SK-N-SH (cell line): ENCODE measurements at regions not wholly inside any gene's neighbourhood (a gene's known extent, or its start where the extent isn't known, plus 50 kb on each side); places are given as distances from the start of the nearest gene placed in this dataset.

Experiments used
- CTCF ChIA-PET: fragments of 300-600, 350-600 bp; formaldehyde crosslinking; extraction: SDS; loops from one replicate; lab custom pipeline; 2021; lab: Yijun Ruan, JAX
- POLR2A ChIA-PET: fragments of 350-600 bp; sonication (Branson Sonifier 250); formaldehyde crosslinking; extraction: SDS; loops from one replicate; lab custom pipeline; 2020; ENCODE audit warnings: antibody characterized with exemption, inconsistent platforms; lab: Yijun Ruan, JAX
- DNase-seq: peaks from one replicate; pipeline ENCODE4 v3.0.0; 2012
- H2AFZ ChIP-seq: fragments of 200-600 bp; sonication (generic); 2 replicates; pipeline ENCODE4 v1.8.1; 2016; ENCODE audit warnings: antibody characterized with exemption, mild to moderate bottlenecking, low read depth
- H3F3A ChIP-seq: fragments of 200-600 bp; sonication (generic); replicated peaks from 2 replicates; pipeline ENCODE3; 2016; ENCODE audit warnings: antibody characterized with exemption, mild to moderate bottlenecking; ENCODE audit not compliant: insufficient read depth
- H3K27ac ChIP-seq, 2 experiments: fragments of 200-500 bp in 1 of 2; fragments of 200-600 bp in 1 of 2; sonication (Bioruptor generic) in 1 of 2; sonication (generic), shearing (Covaris generic) in 1 of 2; 2 replicates each; pipeline versions ENCODE4 v1.5.1 to v1.6.1; 2014 to 2016; ENCODE audit warnings: low read depth in 2 of 2, inconsistent platforms in 1 of 2, low read length in 1 of 2, mild to moderate bottlenecking in 1 of 2, mixed read lengths in 1 of 2
- H3K27me3 ChIP-seq: fragments of 200-600 bp; sonication (generic), shearing (Covaris generic); 2 replicates; pipeline ENCODE4 v1.6.1; 2016; ENCODE audit warnings: mixed run types; ENCODE audit not compliant: insufficient read depth
- H3K36me3 ChIP-seq, 2 experiments: fragments of 200-500 bp in 1 of 2; fragments of 200-600 bp in 1 of 2; sonication (Bioruptor generic) in 1 of 2; sonication (generic) in 1 of 2; replicated peaks in 1 of 2; 2 replicates each; pipeline versions ENCODE3 to v1.5.1; 2014 to 2016; ENCODE audit warnings: low read length in 1 of 2, mild to moderate bottlenecking in 1 of 2; ENCODE audit not compliant: insufficient read depth in 2 of 2, control insufficient read depth in 1 of 2
- H3K4me1 ChIP-seq, 2 experiments: fragments of 200-500 bp in 1 of 2; fragments of 200-600 bp in 1 of 2; sonication (Bioruptor generic) in 1 of 2; sonication (generic), shearing (Covaris generic) in 1 of 2; 2 replicates each; pipeline versions ENCODE4 v1.5.1 to v1.6.1; 2014 to 2016; ENCODE audit warnings: low read depth in 1 of 2, low read length in 1 of 2, mixed run types in 1 of 2; ENCODE audit not compliant: insufficient read depth in 2 of 2, control insufficient read depth in 1 of 2
- H3K4me2 ChIP-seq: fragments of 200-600 bp; sonication (generic), shearing (Covaris generic); 2 replicates; pipeline ENCODE4 v1.6.1; 2017; ENCODE audit warnings: mixed run types
- H3K4me3 ChIP-seq, 2 experiments: fragments of 200-500 bp in 1 of 2; fragments of 200-600 bp in 1 of 2; sonication (Bioruptor generic) in 1 of 2; sonication (generic), shearing (Covaris generic) in 1 of 2; 2 replicates each; pipeline versions ENCODE4 v1.5.1 to v1.8.1; 2014 to 2016; ENCODE audit warnings: low read depth in 2 of 2, inconsistent platforms in 1 of 2, low read length in 1 of 2, mild to moderate bottlenecking in 1 of 2, mixed read lengths in 1 of 2, moderate library complexity in 1 of 2
- H3K79me2 ChIP-seq: fragments of 200-600 bp; sonication (generic); 2 replicates; pipeline ENCODE4 v1.8.1; 2017; ENCODE audit warnings: mild to moderate bottlenecking; ENCODE audit not compliant: insufficient read depth
- H3K9ac ChIP-seq: fragments of 200-600 bp; sonication (generic); 2 replicates; pipeline ENCODE4 v1.6.1; 2017; ENCODE audit warnings: mixed run types
- H3K9me2 ChIP-seq: fragments of 200-600 bp; sonication (generic); 2 replicates; pipeline ENCODE4 v1.6.1; 2017; ENCODE audit warnings: mixed run types
- H3K9me3 ChIP-seq: fragments of 200-600 bp; sonication (generic); 2 replicates; pipeline ENCODE4 v1.6.1; 2017; ENCODE audit warnings: mixed run types, mild to moderate bottlenecking, moderate library complexity
- H4K20me1 ChIP-seq: fragments of 200-600 bp; sonication (generic); 2 replicates; pipeline ENCODE4 v1.6.1; 2017; ENCODE audit warnings: mild to moderate bottlenecking, mixed run types; ENCODE audit not compliant: insufficient read depth
- CHD2 ChIP-seq: fragments of 150-350 bp; IDR thresholded peaks from 2 replicates; pipeline ENCODE4 v1.6.1; 2018; ENCODE audit warnings: low read length; ENCODE audit not compliant: partially characterized antibody
- ELF1 ChIP-seq: IDR thresholded peaks from 2 replicates; pipeline ENCODE4 v1.4.0; 2012
- EP300 ChIP-seq, 2 experiments: IDR thresholded peaks; 2 replicates each; pipeline versions ENCODE4 v1.4.0 to v1.6.1; 2012; ENCODE audit warnings: borderline replicate concordance in 1 of 2, low read depth in 1 of 2, low read length in 1 of 2
- EZH2phosphoT487 ChIP-seq: fragments of 200-600 bp; sonication (generic); IDR thresholded peaks from 2 replicates; pipeline ENCODE4 v1.6.1; 2017; ENCODE audit warnings: low read depth, mixed run types, mild to moderate bottlenecking, antibody characterized with exemption, moderate library complexity, borderline replicate concordance
- FOXJ3 ChIP-seq: sonication (generic); formaldehyde crosslinking; IDR thresholded peaks from 2 replicates; pipeline ENCODE4 v1.5.1; 2020; ENCODE audit warnings: mild to moderate bottlenecking, missing genetic modification reagents
- NFIC ChIP-seq: IDR thresholded peaks from 2 replicates; pipeline ENCODE4 v1.4.0; 2012; ENCODE audit warnings: borderline replicate concordance
- NRF1 ChIP-seq: IDR thresholded peaks from 2 replicates; pipeline ENCODE4 v1.6.1; 2012; ENCODE audit warnings: low read depth, mild to moderate bottlenecking, low read length
- POLR2AphosphoS5 ChIP-seq: IDR thresholded peaks from 2 replicates; pipeline ENCODE4 v1.6.1; 2012; ENCODE audit warnings: low read depth, low read length
- RAD21 ChIP-seq: IDR thresholded peaks from 2 replicates; pipeline ENCODE4 v1.6.1; 2012; ENCODE audit warnings: mild to moderate bottlenecking, low read length
- RCOR1 ChIP-seq: fragments of 150-350 bp; IDR thresholded peaks from 2 replicates; pipeline ENCODE4 v1.6.1; 2017; ENCODE audit warnings: antibody characterized with exemption, low read length
- RFX5 ChIP-seq: IDR thresholded peaks from 2 replicates; pipeline ENCODE4 v1.6.1; 2012; ENCODE audit warnings: mild to moderate bottlenecking, improper control_type of control experiment, low read length
- RXRA ChIP-seq: IDR thresholded peaks from 2 replicates; pipeline ENCODE4 v1.4.0; 2012; ENCODE audit warnings: low read depth, mild to moderate bottlenecking, borderline replicate concordance
- SIN3A ChIP-seq: IDR thresholded peaks from 2 replicates; pipeline ENCODE4 v1.6.1; 2012; ENCODE audit warnings: low read depth, mild to moderate bottlenecking, low read length, moderate library complexity, borderline replicate concordance
- TEAD4 ChIP-seq: IDR thresholded peaks from 2 replicates; pipeline ENCODE4 v1.4.0; 2012; ENCODE audit warnings: mild to moderate bottlenecking, borderline replicate concordance; ENCODE audit not compliant: insufficient read depth
- YY1 ChIP-seq: IDR thresholded peaks from 2 replicates; pipeline ENCODE4 v1.4.0; 2012; ENCODE audit warnings: low read depth, mild to moderate bottlenecking
- WGBS: methylation state at CpG from one replicate; pipeline ENCODE4 v1.1.6; 2017; ENCODE audit warnings: low lambda C conversion rate; 5-methylcytosine and 5-hydroxymethylcytosine counted together
- TF ChIP-seq, protein P1 (sequence below): IDR thresholded peaks from 2 replicates; pipeline ENCODE4 v1.4.0; 2012; ENCODE audit warnings: low read depth
- TF ChIP-seq, protein P2 (sequence below): IDR thresholded peaks from 2 replicates; pipeline ENCODE4; 2012
- TF ChIP-seq, protein P3 (sequence below): fragments of 200-600 bp; sonication (generic); IDR thresholded peaks from 2 replicates; pipeline ENCODE4 v1.6.1; 2017; ENCODE audit warnings: antibody characterized with exemption, mild to moderate bottlenecking, moderate library complexity
- TF ChIP-seq, protein P4 (sequence below): IDR thresholded peaks from 2 replicates; pipeline ENCODE4 v1.4.0; 2012; ENCODE audit warnings: low read depth, borderline replicate concordance
- TF ChIP-seq, protein P5 (sequence below): fragments of 150-350 bp; IDR thresholded peaks from 2 replicates; pipeline ENCODE4 v1.6.1; 2017; ENCODE audit warnings: antibody characterized with exemption, low read length, low read depth, borderline replicate concordance

DNA sequence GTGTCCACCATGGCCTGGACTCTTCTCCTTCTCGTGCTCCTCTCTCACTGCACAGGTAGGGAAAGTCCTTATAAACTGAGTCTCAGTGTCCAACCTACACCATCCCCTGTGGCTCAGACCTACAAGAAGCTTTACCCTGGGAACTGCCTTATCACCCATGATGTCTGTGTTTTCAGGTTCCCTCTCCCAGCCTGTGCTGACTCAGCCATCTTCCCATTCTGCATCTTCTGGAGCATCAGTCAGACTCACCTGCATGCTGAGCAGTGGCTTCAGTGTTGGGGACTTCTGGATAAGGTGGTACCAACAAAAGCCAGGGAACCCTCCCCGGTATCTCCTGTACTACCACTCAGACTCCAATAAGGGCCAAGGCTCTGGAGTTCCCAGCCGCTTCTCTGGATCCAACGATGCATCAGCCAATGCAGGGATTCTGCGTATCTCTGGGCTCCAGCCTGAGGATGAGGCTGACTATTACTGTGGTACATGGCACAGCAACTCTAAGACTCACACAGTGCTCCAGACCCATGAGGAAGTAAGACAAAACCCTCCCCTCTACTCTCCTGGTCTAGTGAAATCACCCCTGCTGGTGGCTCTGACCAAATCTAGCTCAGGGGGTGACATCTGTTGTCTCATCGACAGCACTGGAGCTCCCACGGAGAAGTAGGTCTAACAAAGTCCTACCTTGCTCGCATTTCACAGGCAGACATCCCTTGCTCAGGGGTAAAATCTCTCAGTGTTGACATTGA lies 74.3 kb downstream of the VPREB1 start:
- Histone ChIP-seq H3K4me1 (no peaks in the 10 kb centered on the region), H3K4me2 (no peak overlapping the region), H3K9me2 (no peaks in the 10 kb centered on the region), H2AFZ (no peak overlapping the region), H3K9ac (no peak overlapping the region), H4K20me1 (no peaks in the 10 kb centered on the region), H3K27ac (no peak overlapping the region), H3K4me3 (no peak overlapping the region), H3K9me3 (no peaks in the 10 kb centered on the region), H3K79me2 (no peaks in the 10 kb centered on the region), H3F3A (no peaks in the 10 kb centered on the region), H3K36me3 (peaks cover 0 to 26% of the 10 kb centered on the region in 2 experiments), H3K27me3 (no peaks in the 10 kb centered on the region)
- no peak for TF ChIP-seq EP300 (IDR thresholded peaks at IDR 0.05; ENCODE audit: borderline replicate concordance in 1 of 2, low read depth in 1 of 2, low read length in 1 of 2)
- TF ChIP-seq CHD2: no peak
- TF ChIP-seq POLR2AphosphoS5: no peak
- TF ChIP-seq EZH2phosphoT487: no peak
- TF ChIP-seq, protein P1, sequence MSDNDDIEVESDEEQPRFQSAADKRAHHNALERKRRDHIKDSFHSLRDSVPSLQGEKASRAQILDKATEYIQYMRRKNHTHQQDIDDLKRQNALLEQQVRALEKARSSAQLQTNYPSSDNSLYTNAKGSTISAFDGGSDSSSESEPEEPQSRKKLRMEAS: no peak
- no peak for TF ChIP-seq RCOR1
- no peak for TF ChIP-seq NFIC
- TF ChIP-seq, protein P2, sequence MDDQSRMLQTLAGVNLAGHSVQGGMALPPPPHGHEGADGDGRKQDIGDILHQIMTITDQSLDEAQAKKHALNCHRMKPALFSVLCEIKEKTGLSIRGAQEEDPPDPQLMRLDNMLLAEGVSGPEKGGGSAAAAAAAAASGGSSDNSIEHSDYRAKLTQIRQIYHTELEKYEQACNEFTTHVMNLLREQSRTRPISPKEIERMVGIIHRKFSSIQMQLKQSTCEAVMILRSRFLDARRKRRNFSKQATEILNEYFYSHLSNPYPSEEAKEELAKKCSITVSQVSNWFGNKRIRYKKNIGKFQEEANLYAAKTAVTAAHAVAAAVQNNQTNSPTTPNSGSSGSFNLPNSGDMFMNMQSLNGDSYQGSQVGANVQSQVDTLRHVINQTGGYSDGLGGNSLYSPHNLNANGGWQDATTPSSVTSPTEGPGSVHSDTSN: no peak
- no peak for TF ChIP-seq ELF1
- no peak for TF ChIP-seq YY1
- no peak for TF ChIP-seq RFX5
- no peak for TF ChIP-seq NRF1
- no peak for TF ChIP-seq RAD21
- TF ChIP-seq RXRA: no peak
- TF ChIP-seq, protein P3, sequence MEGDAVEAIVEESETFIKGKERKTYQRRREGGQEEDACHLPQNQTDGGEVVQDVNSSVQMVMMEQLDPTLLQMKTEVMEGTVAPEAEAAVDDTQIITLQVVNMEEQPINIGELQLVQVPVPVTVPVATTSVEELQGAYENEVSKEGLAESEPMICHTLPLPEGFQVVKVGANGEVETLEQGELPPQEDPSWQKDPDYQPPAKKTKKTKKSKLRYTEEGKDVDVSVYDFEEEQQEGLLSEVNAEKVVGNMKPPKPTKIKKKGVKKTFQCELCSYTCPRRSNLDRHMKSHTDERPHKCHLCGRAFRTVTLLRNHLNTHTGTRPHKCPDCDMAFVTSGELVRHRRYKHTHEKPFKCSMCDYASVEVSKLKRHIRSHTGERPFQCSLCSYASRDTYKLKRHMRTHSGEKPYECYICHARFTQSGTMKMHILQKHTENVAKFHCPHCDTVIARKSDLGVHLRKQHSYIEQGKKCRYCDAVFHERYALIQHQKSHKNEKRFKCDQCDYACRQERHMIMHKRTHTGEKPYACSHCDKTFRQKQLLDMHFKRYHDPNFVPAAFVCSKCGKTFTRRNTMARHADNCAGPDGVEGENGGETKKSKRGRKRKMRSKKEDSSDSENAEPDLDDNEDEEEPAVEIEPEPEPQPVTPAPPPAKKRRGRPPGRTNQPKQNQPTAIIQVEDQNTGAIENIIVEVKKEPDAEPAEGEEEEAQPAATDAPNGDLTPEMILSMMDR: no peak
- TF ChIP-seq, protein P4, sequence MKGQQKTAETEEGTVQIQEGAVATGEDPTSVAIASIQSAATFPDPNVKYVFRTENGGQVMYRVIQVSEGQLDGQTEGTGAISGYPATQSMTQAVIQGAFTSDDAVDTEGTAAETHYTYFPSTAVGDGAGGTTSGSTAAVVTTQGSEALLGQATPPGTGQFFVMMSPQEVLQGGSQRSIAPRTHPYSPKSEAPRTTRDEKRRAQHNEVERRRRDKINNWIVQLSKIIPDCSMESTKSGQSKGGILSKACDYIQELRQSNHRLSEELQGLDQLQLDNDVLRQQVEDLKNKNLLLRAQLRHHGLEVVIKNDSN: no peak
- TF ChIP-seq, protein P5, sequence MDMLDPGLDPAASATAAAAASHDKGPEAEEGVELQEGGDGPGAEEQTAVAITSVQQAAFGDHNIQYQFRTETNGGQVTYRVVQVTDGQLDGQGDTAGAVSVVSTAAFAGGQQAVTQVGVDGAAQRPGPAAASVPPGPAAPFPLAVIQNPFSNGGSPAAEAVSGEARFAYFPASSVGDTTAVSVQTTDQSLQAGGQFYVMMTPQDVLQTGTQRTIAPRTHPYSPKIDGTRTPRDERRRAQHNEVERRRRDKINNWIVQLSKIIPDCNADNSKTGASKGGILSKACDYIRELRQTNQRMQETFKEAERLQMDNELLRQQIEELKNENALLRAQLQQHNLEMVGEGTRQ: no peak
- TF ChIP-seq TEAD4: no peak
- TF ChIP-seq FOXJ3 (CRISPR knock-in tag): no peak
- TF ChIP-seq SIN3A: no peak
- POLR2A ChIA-PET: no interaction called here
- no peak for DNase-seq
- 100% methylated on average over 4 of the region's 8 CpGs for WGBS
- CTCF ChIA-PET: interaction anchor here (1.4 kb wide), 1 partner anchor 16 kb away, joined by 5 read pairs; no protein-coding TSS in a partner anchor
